NCI-H1048 (cell line): ENCODE measurements at regions not wholly inside any gene's neighbourhood (a gene's known extent, or its start where the extent isn't known, plus 50 kb on each side); places are given as distances from the start of the nearest gene placed in this dataset.
"Not testable (repeated sequence)": the region's sequence is repeated elsewhere in the genome, so short reads cannot be mapped to it uniquely, and the experiment has no call there.

ENCODE experiments used
- DNase-seq: peaks from one replicate; lab custom pipeline; 2025; lab: John Stamatoyannopoulos, UW

GRCh38 chr2:12543076-12543977 is 173.4 kb upstream of the TRIB2 start:
- DNase-seq = no peak

- no peak for DNase-seq
Measured at GRCh38 chr2:12543978-12544558, 172.7 kb upstream of the TRIB2 start.

DNA sequence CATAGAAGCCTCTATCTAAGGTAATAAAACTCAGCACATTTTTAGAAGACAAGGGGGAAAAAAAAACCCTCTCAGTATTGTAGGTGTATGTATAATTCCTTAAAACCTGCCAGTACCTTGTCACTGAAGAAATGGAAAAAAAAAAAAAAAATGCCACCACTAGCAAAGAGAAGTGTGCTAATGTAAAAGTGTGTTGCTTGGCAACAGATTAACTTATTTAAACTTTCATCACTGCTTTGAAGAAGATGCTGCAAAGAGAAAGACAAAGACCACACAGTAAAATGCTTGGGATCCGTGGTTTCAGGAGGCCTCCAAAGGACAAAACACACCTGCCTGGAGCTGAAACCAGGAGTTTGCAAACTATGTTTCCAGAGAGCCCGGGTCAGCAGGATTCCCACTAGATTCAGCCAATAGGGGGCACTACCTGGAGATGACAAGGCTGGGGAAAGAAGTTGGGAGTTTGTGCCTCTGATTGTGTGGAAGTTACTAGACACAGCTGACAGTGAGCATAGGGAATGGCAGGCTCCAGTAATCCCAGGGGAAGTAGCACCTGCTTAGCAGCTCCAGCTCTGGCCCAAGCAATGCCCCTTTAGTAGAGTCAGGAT is 169.1 kb upstream of the TRIB2 start:
- DNase-seq = no peak

- no peak for DNase-seq
Measured at GRCh38 chr2:12548906-12549305, 167.8 kb upstream of the TRIB2 start.

GRCh38 chr2:12549641-12550040 is 167.1 kb upstream of the TRIB2 start:
- no peak for DNase-seq

DNA sequence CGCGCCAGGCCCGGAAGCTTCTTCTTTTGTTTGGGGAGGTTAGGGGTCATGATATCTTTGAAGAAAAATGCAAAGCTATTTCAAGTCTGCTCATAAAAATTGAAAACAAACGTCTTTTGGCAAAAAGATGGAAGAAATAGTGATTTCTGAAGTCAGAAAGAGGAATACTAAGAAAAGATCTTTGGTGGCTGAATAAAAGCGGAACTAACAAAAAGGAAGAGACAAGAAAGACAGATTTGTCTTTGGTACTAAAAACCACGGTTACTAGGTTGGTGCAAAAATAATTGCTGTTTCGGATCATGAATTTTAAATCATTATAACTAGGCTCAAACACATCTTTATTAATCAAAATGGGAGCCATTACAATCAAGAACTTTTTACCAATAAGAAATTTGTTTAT is 164.6 kb upstream of the TRIB2 start:
- no peak for DNase-seq

- DNase-seq = no peak
Measured at GRCh38 chr2:12554224-12555011, 162.3 kb upstream of the TRIB2 start.

GRCh38 chr2:12555012-12555645 is 161.6 kb upstream of the TRIB2 start:
- no peak for DNase-seq

DNA sequence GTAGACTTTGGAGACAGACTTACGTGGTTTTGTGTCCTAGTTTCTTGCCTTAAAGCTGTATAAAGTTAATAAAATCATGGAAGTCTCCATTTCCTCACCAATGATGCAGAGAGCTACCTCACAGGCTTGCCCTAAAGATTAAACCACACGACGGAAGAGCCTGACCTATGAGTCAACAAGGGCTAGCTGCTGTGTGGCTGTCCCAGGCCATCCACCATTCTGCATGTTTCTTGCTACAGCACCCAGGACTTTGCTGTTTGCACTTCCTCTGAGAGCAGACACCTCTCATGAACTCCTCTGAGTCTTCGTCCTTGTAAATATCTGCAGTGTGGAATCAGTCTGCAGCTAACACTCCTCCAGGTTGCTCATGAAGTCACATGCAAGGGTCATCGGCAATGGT is 160.0 kb upstream of the TRIB2 start:
- no peak for DNase-seq

DNA sequence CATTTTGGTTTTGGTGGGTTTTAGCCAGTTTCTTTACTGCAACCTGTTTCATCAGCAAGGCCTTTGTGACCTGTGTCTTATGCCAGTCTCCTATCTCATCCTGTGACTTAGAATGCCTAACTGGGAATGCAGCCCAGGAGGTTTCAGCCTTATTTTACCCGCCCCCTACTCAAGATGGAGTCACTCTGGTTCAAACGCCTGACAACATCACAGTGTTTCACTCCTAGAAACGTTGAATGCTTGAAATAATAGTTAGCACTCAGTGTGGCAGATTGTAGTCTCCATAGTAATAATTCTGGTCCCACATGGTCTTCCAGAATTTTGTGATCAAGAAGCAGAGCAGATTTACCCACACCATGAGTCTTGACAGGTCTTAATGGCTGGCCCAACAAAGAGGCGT is 159.0 kb upstream of the TRIB2 start:
- DNase-seq = no peak

DNA sequence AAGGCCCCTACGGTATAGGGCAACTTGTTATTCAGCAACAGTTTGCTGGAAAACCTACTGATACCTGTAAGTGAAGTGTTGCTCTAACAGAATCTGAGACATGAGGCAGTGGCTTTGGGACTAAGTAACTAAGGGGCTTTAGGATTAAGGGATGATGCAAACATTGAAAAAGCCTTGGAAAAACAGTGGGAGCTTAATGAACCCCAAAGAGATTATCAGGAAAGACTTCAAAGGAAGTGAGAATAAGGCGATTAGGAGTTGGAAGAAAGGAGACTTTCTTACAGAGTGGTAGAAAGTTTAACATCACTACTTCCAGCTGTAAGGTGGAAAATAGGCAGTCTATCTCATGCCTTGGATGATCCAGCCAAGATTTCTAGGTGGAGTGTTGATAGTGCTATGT is 158.2 kb upstream of the TRIB2 start:
- no peak for DNase-seq

GRCh38 chr2:12560618-12561017 is 156.1 kb upstream of the TRIB2 start:
- DNase-seq = no peak

DNA sequence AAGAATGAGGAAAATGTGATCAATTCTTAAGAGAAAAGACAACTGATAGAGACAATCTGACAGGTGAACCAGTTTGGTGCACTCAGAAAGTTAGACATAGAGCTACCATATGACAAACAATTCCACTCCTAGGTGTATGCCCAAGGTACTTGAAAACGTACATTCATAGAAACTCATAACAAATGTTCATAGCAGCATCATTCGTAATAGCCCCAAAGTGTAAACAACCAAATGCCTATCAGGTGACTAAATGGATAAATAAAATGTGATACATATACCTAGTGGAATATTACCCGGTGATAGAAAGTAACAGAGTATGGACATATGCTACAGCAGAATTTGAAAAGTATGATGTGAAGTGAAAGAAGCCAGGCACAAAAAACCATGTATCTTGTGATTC is 149.3 kb upstream of the TRIB2 start:
- DNase-seq = no peak

GRCh38 chr2:12569510-12569909 is 147.2 kb upstream of the TRIB2 start:
- DNase-seq = not testable (repeated sequence)

- DNase-seq = not testable (repeated sequence)
Measured at GRCh38 chr2:12569929-12570328, 146.8 kb upstream of the TRIB2 start.

DNA sequence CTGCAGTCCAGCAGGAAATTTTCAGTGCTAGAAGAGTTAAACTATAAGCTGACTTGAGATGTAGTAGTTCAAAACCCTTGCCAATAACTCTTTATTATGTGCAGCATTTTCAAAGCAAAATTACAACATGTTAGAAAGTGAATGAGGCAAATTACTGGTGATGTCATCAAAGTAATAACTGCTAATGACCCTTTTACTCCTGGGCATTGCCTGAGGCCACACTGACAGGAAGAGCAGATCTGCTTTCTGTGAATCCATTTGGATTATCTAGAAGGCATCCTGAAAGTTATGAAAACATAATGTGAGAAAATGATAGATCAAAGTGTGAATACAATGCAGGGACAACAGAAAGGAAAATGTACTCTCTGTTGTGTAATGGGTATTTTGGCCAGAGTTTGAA is 139.6 kb upstream of the TRIB2 start:
- no peak for DNase-seq

DNA sequence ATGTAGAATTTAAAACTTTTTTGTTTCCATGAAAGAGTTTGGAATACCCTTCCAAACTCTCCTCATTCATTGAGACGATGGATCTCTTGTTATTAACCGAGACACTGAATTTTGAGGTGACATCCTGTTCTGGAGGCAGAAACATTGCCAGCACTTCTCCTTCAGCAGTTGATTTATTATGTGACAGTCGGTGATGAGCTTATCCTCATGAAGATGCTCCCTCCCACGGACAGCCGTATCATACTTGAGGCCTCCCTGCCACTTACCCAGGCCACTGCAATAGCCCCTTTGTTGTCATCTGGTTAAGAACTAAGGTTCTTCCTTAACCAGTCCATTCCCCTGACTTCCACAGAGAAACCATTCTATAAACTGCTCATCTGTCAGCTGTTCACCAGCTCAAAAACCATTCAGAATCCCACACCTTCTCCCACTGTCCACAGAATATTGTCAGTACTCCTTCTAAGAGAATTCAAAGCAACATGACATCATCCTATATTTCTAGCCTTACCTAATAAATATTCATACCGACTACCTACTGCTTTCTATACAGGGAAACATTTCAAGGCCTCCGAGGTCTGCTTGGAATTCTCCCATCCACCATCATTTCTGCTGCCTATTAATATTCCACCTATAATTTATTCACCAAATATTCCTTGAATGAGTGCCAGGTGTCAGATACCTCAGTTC is 139.0 kb upstream of the TRIB2 start:
- no peak for DNase-seq

DNA sequence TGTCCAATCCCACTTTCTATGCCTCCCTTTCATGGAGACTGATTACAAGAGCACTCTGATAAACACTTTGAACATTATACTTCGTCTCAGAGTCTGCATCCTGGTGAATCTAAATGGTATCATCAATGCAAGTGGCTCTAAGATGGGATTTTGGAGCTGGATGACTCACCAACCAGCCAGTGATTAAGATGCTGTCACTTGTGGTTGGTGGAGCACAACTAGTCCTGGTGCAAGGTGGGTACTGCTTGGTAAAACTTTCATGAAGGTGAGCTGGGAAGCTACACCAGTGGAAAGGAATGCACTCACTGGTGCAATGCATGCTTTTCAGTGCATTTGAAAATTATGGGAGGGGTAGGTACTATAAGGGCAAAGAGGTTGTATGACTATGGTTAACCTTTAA is 137.7 kb upstream of the TRIB2 start:
- no peak for DNase-seq

DNA sequence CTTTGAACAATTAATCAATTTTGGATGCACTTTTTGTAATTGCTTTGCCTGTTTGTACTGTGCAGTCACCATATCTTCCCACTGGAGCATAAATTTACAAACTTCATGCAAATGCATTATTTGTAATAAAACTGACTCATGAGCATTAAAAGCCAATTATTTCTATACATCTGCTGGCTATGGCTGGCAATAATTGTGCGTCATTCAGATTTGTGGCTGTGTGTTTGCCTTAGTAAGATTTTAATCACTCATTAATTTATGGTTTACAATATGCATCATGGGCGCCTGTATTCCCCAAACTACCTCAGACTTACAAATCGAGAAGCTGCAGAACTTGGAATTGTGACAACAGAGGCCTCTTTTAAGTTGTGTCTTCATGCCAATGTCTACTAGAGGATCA is 132.4 kb upstream of the TRIB2 start:
- no peak for DNase-seq

- DNase-seq = no peak
Measured at GRCh38 chr2:12585784-12586183, 131.0 kb upstream of the TRIB2 start.

DNA sequence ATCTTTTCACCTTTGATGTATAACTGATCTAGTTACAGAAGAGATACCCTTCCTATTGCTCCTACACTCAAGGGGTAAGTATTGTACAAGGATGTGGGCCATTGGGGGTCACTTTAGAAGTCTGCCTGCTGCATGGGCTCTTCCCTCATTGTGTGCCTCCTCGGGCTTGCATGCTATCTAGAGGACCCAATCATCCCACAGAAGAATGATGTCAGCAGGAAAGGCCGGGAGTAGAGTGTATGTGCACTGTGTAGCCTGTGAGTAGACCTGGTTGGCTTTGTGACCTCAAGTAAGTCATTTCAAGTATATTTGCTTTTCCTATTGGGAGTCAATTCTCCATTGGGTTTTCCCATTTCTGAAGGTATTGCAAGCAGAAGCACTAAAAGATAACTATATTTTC is 129.5 kb upstream of the TRIB2 start:
- no peak for DNase-seq
